HFF-Myc (cell line): ENCODE measurements at regions not wholly inside any gene's neighbourhood (a gene's known extent, or its start where the extent isn't known, plus 50 kb on each side); places are given as distances from the start of the nearest gene placed in this dataset.

Source experiments
- DNase-seq: peaks from one replicate; pipeline ENCODE4 v3.0.0-alpha.2; 2011; ENCODE audit warnings: low read depth; ENCODE audit errors: extremely low read depth
- H3K4me3 ChIP-seq: replicated peaks from 2 replicates; pipeline ENCODE4 v1.5.1; 2011; ENCODE audit warnings: low read depth, mild to moderate bottlenecking, control low read depth, low read length
- CTCF ChIP-seq: IDR thresholded peaks from 2 replicates; pipeline ENCODE4 v1.5.1; 2012; ENCODE audit warnings: mild to moderate bottlenecking, low read depth, low read length, control low read depth; ENCODE audit errors: missing control alignments

GRCh38 chr2:18368008-18368407 lies 192.4 kb downstream of the RDH14 start:
- DNase-seq = no peak
- no peak overlapping the region for H3K4me3 ChIP-seq
- no peak for TF ChIP-seq CTCF

DNA sequence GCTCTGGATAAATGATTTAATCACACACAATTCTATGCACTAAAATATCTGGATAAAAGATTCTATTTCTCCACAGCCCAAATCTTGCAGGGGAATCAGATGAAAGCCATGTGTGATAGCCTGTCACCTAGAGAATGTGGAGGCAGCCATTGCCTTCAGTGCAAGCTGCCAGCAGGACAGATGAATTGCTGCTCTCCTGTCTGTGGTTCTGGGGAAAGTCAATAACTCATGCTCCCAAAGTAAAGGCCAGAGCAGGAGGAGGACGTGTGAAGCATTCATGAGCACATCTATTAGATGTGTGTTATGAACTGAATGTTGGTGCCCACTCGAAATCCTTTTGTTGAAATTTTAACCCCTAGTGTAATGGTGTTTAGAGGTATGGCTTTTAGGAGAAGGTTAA lies 195.1 kb downstream of the RDH14 start:
- DNase-seq = no peak
- TF ChIP-seq CTCF = no peak
- no peak overlapping the region for H3K4me3 ChIP-seq

DNA sequence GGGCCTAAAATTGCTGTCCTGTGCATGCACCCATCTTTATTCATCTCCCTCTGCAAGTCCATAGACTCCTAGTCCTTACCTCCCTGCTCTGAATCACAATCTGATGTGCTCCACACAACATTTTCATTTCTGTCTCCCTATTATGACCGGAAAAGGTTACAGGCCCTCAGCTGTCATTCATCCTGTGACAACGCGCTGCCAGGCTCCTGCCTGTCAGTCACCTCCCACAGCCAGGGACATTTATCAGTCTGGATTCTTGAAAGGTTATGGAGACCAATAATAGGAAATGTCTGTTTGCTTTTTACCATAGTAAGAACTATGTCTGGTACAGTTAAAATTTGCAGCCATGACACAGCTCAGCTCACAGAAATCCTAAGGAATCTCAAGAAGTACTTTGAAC lies 197.1 kb downstream of the RDH14 start:
- no peak for DNase-seq
- no peak overlapping the region for H3K4me3 ChIP-seq
- TF ChIP-seq CTCF = no peak

DNA sequence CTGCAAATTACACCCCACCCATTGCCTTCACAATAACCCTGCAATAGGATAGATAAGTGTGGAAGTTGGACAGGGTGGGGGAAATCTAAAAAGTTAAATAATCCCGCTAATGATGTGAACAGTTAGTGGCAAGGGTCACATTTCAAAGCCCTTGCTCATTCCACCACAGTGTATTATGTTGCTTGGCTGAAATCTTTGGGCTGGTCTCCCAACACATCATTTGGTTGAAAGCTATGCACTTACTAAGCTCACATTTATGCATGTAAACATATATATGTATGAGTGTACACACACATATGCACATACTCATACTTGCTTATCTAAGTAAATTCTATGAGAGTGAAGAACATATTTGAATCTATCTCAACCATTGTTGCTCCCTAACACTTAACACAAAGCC lies 197.8 kb downstream of the RDH14 start:
- no peak for DNase-seq
- H3K4me3 ChIP-seq = no peak overlapping the region
- no peak for TF ChIP-seq CTCF

- DNase-seq = no peak
- H3K4me3 ChIP-seq = no peak overlapping the region
- no peak for TF ChIP-seq CTCF
These were observed 202.9 kb downstream of the RDH14 start for GRCh38 chr2:18357537-18357936.

- H3K4me3 ChIP-seq = no peak overlapping the region
- no peak for DNase-seq
- no peak for TF ChIP-seq CTCF
These were observed 203.8 kb downstream of the RDH14 start for GRCh38 chr2:18356676-18357075.

DNA sequence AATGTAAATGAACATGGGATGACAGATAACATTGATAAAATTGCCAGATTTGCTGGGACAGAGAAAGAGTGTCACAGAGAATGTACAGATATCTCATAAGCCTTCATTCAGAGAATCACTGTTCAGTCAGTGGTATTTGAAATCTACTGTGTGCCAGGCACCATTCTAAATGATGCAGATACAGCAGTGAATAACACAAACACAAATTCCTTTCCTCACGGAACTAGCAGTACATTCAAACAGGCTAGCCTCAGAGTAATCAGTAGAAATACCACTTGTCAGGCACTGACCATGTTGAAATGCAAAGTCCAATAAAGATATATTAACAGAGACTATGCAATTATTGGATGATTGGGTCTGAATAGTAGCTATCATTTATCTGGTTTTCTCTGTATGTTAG lies 211.0 kb downstream of the RDH14 start:
- no peak for TF ChIP-seq CTCF
- DNase-seq = no peak
- no peak overlapping the region for H3K4me3 ChIP-seq
